H1 (cell line): ENCODE measurements at regions not wholly inside any gene's neighbourhood (a gene's known extent, or its start where the extent isn't known, plus 50 kb on each side); places are given as distances from the start of the nearest gene placed in this dataset.

ENCODE experiments used
- CTCF ChIA-PET: fragments of 300-600 bp; sonication (Branson Sonifier 250); formaldehyde crosslinking; loops from one replicate; lab custom pipeline; 2021; ENCODE audit not compliant: partially characterized antibody; lab: Charles Lee
- POLR2A ChIA-PET: fragments of 300-600 bp; sonication (Branson Sonifier 250); formaldehyde crosslinking; loops from one replicate; lab custom pipeline; 2021; ENCODE audit warnings: inconsistent platforms; ENCODE audit not compliant: partially characterized antibody; lab: Charles Lee
- DNase-seq, 2 experiments: peaks; one replicate each; pipeline versions ENCODE4 v3.0.0 to v3.0.0-alpha.2; 2010 to 2022; ENCODE audit warnings: low spot score in 2 of 2, low read depth in 1 of 2, mixed read lengths in 1 of 2
- FAIRE-seq: peaks from 2 replicates; lab custom pipeline; 2011; peaks lifted over from hg19 to GRCh38; lab: Jason Lieb, UNC
- H2AFZ ChIP-seq: 2 replicates; pipeline ENCODE4 v1.8.1; 2012; ENCODE audit warnings: low read length, inconsistent platforms
- H2AK5ac ChIP-seq: 2 replicates; pipeline ENCODE4 v1.6.1; 2013; ENCODE audit warnings: low read depth, low read length
- H2BK120ac ChIP-seq: replicated peaks from 2 replicates; pipeline ENCODE3; 2013; ENCODE audit warnings: low read depth, low read length, inconsistent platforms
- H2BK12ac ChIP-seq: 2 replicates; pipeline ENCODE4 v1.6.1; 2013; ENCODE audit warnings: low read depth, low read length
- H2BK15ac ChIP-seq: 2 replicates; pipeline ENCODE4 v1.6.1; 2013; ENCODE audit warnings: low read length
- H2BK20ac ChIP-seq: 2 replicates; pipeline ENCODE4 v1.6.1; 2013; ENCODE audit warnings: low read length
- H2BK5ac ChIP-seq: 2 replicates; pipeline ENCODE4 v1.6.1; 2013; ENCODE audit warnings: low read depth, low read length
- H3K14ac ChIP-seq: 2 replicates; pipeline ENCODE4 v1.6.1; 2013; ENCODE audit warnings: inconsistent platforms; ENCODE audit not compliant: insufficient read length
- H3K18ac ChIP-seq: 2 replicates; pipeline ENCODE4 v1.6.1; 2013; ENCODE audit warnings: low read length; ENCODE audit errors: extremely low read depth
- H3K23ac ChIP-seq: 2 replicates; pipeline ENCODE4 v1.6.1; 2013; ENCODE audit warnings: inconsistent platforms; ENCODE audit not compliant: insufficient read length
- H3K23me2 ChIP-seq: 2 replicates; pipeline ENCODE4 v1.6.1; 2013; ENCODE audit warnings: low read depth, low read length
- H3K27ac ChIP-seq: 2 replicates; pipeline ENCODE4 v1.6.1; 2011; ENCODE audit warnings: low read depth, low read length, inconsistent platforms
- H3K27me3 ChIP-seq, 4 experiments: replicated peaks in 1 of 4; 1 replicate in 1 of 4; 2 replicates in 3 of 4; pipeline versions ENCODE4 v1.6.1 to v1.8.1; 2011 to 2013; ENCODE audit warnings: low read length in 3 of 4, mild to moderate bottlenecking in 3 of 4, inconsistent platforms in 2 of 4, mixed read lengths in 2 of 4, moderate library complexity in 1 of 4; ENCODE audit not compliant: control insufficient read depth in 3 of 4, insufficient read depth in 3 of 4; ENCODE audit errors: extremely low read depth in 1 of 4
- H3K36me3 ChIP-seq, 4 experiments: 2 replicates each; pipeline versions ENCODE4 v1.6.1 to v1.8.1; 2011 to 2013; ENCODE audit warnings: mild to moderate bottlenecking in 4 of 4, low read length in 3 of 4, moderate library complexity in 2 of 4, control low read depth in 1 of 4, inconsistent platforms in 1 of 4; ENCODE audit not compliant: insufficient read depth in 4 of 4, control insufficient read depth in 2 of 4
- H3K4ac ChIP-seq: replicated peaks from 2 replicates; pipeline ENCODE3; 2013; ENCODE audit warnings: low read length, low read depth, mixed read lengths, inconsistent platforms; ENCODE audit not compliant: insufficient read length
- H3K4me1 ChIP-seq, 4 experiments: replicated peaks in 1 of 4; 1 replicate in 1 of 4; 2 replicates in 3 of 4; pipeline versions ENCODE4 v1.6.1 to v1.8.1; 2011 to 2013; ENCODE audit warnings: low read length in 3 of 4, inconsistent platforms in 2 of 4, mixed read lengths in 1 of 4; ENCODE audit not compliant: insufficient read depth in 4 of 4, control insufficient read depth in 3 of 4
- H3K4me2 ChIP-seq, 2 experiments: 2 replicates each; pipeline versions ENCODE4 v1.6.1 to v1.8.1; 2011 to 2013; ENCODE audit warnings: low read depth in 2 of 2, low read length in 2 of 2, control low read depth in 1 of 2, inconsistent platforms in 1 of 2, mild to moderate bottlenecking in 1 of 2; ENCODE audit not compliant: insufficient read depth in 1 of 2
- H3K4me3 ChIP-seq, 4 experiments: fragments of 200-600, 300-600 bp in 1 of 4; sonication (generic), shearing (Covaris generic), sonication (Bioruptor Twin) in 1 of 4; 2 replicates each; pipeline versions ENCODE4 v1.5.1 to v1.8.1; 2011 to 2016; ENCODE audit warnings: low read length in 4 of 4, low read depth in 3 of 4, control low read depth in 2 of 4, inconsistent platforms in 2 of 4, mild to moderate bottlenecking in 2 of 4, mixed read lengths in 1 of 4, moderate library complexity in 1 of 4; ENCODE audit not compliant: insufficient read depth in 2 of 4; ENCODE audit errors: extremely low read depth in 1 of 4
- H3K56ac ChIP-seq: replicated peaks from 2 replicates; pipeline ENCODE3; 2013; ENCODE audit warnings: low read depth, mild to moderate bottlenecking, mixed read lengths, low read length, inconsistent platforms; ENCODE audit not compliant: insufficient read length
- H3K79me1 ChIP-seq: 2 replicates; pipeline ENCODE4 v1.6.1; 2013; ENCODE audit warnings: low read depth, low read length, control low read depth
- H3K79me2 ChIP-seq, 2 experiments: 2 replicates each; pipeline versions ENCODE4 v1.6.1 to v1.8.1; 2012 to 2013; ENCODE audit warnings: low read length in 2 of 2, mild to moderate bottlenecking in 2 of 2, inconsistent platforms in 1 of 2; ENCODE audit not compliant: insufficient read depth in 2 of 2, control insufficient read depth in 1 of 2
- H3K9ac ChIP-seq, 4 experiments: replicated peaks in 1 of 4; 1 replicate in 1 of 4; 2 replicates in 3 of 4; pipeline versions ENCODE4 v1.6.1 to v1.8.1; 2011 to 2013; ENCODE audit warnings: low read depth in 3 of 4, low read length in 3 of 4, control low read depth in 2 of 4, mild to moderate bottlenecking in 2 of 4, moderate library complexity in 2 of 4, inconsistent platforms in 1 of 4; ENCODE audit errors: extremely low read depth in 1 of 4
- H3K9me3 ChIP-seq, 2 experiments: 2 replicates each; pipeline versions ENCODE4 v1.6.1 to v1.8.1; 2012 to 2013; ENCODE audit warnings: mild to moderate bottlenecking in 2 of 2, moderate library complexity in 2 of 2, control low read depth in 1 of 2, inconsistent platforms in 1 of 2, low read depth in 1 of 2, low read length in 1 of 2, mixed read lengths in 1 of 2; ENCODE audit not compliant: insufficient read depth in 2 of 2
- H4K20me1 ChIP-seq, 2 experiments: replicated peaks in 1 of 2; 2 replicates each; pipeline versions ENCODE3 to v1.8.1; 2011 to 2013; ENCODE audit warnings: inconsistent platforms in 2 of 2, low read length in 2 of 2, mild to moderate bottlenecking in 1 of 2; ENCODE audit not compliant: insufficient read depth in 2 of 2, control insufficient read depth in 1 of 2
- H4K5ac ChIP-seq: 2 replicates; pipeline ENCODE4 v1.6.1; 2013; ENCODE audit warnings: low read length, low read depth, mixed read lengths, inconsistent platforms; ENCODE audit not compliant: insufficient read length
- H4K8ac ChIP-seq: 2 replicates; pipeline ENCODE4 v1.8.0; 2013; ENCODE audit warnings: mild to moderate bottlenecking, moderate library complexity, low read length, inconsistent platforms; ENCODE audit not compliant: insufficient read depth; ENCODE audit errors: extremely low read depth
- H4K91ac ChIP-seq: replicated peaks from 2 replicates; pipeline ENCODE3; 2013; ENCODE audit warnings: low read length, mixed read lengths, inconsistent platforms; ENCODE audit not compliant: insufficient read length
- ASH2L ChIP-seq: fragments of 200-600, 300-600 bp; sonication (generic); IDR thresholded peaks from one replicate; pipeline ENCODE4 v1.7.1; 2017; ENCODE audit warnings: low read length
- BRCA1 ChIP-seq: IDR thresholded peaks from 2 replicates; pipeline ENCODE4 v1.6.1; 2012; ENCODE audit warnings: low read depth, low read length, improper control_type of control experiment
- EZH2 ChIP-seq: fragments of 200-600 bp; sonication (generic); IDR thresholded peaks from 2 replicates; pipeline ENCODE4 v1.7.1; 2012; ENCODE audit warnings: low read depth, mild to moderate bottlenecking, moderate library complexity, low read length, inconsistent platforms; ENCODE audit not compliant: severe bottlenecking
- NANOG ChIP-seq: IDR thresholded peaks from 2 replicates; pipeline ENCODE4 v1.6.1; 2011; ENCODE audit warnings: low read length, low read depth, mild to moderate bottlenecking, inconsistent platforms; ENCODE audit not compliant: insufficient read depth, poor library complexity, severe bottlenecking
- PHF8 ChIP-seq: fragments of 200-600 bp; sonication (generic); conservative IDR thresholded peaks from 2 replicates; pipeline ENCODE4 v1.7.1; 2012; ENCODE audit warnings: low read depth, mild to moderate bottlenecking, inconsistent platforms, low read length, moderate library complexity
- SIN3A ChIP-seq, 2 experiments: IDR thresholded peaks in 1 of 2; conservative IDR thresholded peaks in 1 of 2; 2 replicates each; pipeline ENCODE4 v1.6.1; 2011 to 2012; ENCODE audit warnings: low read length in 2 of 2, improper control_type of control experiment in 1 of 2, low read depth in 1 of 2, mild to moderate bottlenecking in 1 of 2
- SRF ChIP-seq: IDR thresholded peaks from 2 replicates; pipeline ENCODE4 v1.6.1; 2011; ENCODE audit warnings: mild to moderate bottlenecking, low read depth, low read length, moderate library complexity
- TAF7 ChIP-seq: optimal IDR thresholded peaks from 2 replicates; pipeline ENCODE3; 2011; ENCODE audit warnings: low read depth, mild to moderate bottlenecking, inconsistent platforms, low read length, moderate library complexity, borderline replicate concordance

- no peak overlapping the region for H2AFZ ChIP-seq
- H3K9me3 ChIP-seq: no peaks in the 10 kb centered on the region
- H3K56ac ChIP-seq: no peak overlapping the region
- H3K23me2 ChIP-seq: no peaks in the 10 kb centered on the region; the same call in 1 of the 2 replicates
- H2BK12ac ChIP-seq: no peak overlapping the region
- no peak overlapping the region for H2BK20ac ChIP-seq
- H3K14ac ChIP-seq: no peak overlapping the region
- CTCF ChIA-PET: no interaction called here
- H3K36me3 ChIP-seq: no peaks in the 10 kb centered on the region
- H3K4ac ChIP-seq: no peak overlapping the region
- H3K79me1 ChIP-seq: no peaks in the 10 kb centered on the region
- H4K8ac ChIP-seq: no peak overlapping the region
- TF ChIP-seq PHF8: no peak
- TF ChIP-seq SIN3A (conservative IDR thresholded peaks at IDR 0.05 in 1 of 2, IDR thresholded peaks at IDR 0.05 in 1 of 2; ENCODE audit: low read depth in 1 of 2, low read length in 2 of 2): no peak
- no peak for TF ChIP-seq BRCA1
- TF ChIP-seq SRF: no peak
- TF ChIP-seq TAF7: no peak
- TF ChIP-seq ASH2L: no peak
- no peak for TF ChIP-seq EZH2
- TF ChIP-seq NANOG: no peak
- no peak overlapping the region for H2BK120ac ChIP-seq
- no peaks in the 10 kb centered on the region for H3K79me2 ChIP-seq
- H3K4me2 ChIP-seq: no peak overlapping the region
- H3K9ac ChIP-seq: no peak overlapping the region
- no peak overlapping the region for H2BK15ac ChIP-seq
- peaks cover 0 to 4% (median 0%) of the 10 kb centered on the region in 4 experiments; a peak in 1 of 7 replicates for H3K4me1 ChIP-seq
- H2AK5ac ChIP-seq: no peak overlapping the region
- no peaks in the 10 kb centered on the region for H3K27me3 ChIP-seq
- no peak for FAIRE-seq
- POLR2A ChIA-PET: no interaction called here
- H4K91ac ChIP-seq: no peak overlapping the region
- no peak for DNase-seq
- H3K27ac ChIP-seq: no peak overlapping the region
- H4K20me1 ChIP-seq: no peaks in the 10 kb centered on the region
- H3K23ac ChIP-seq: no peak overlapping the region
- H2BK5ac ChIP-seq: no peak overlapping the region
- no peak overlapping the region for H4K5ac ChIP-seq
- no peak overlapping the region for H3K18ac ChIP-seq
- no peak overlapping the region for H3K4me3 ChIP-seq
Observed at GRCh38 chr2:67799886-67800285, 262.9 kb downstream of the C1D start.
